CD4-positive, alpha-beta T cell treated with Interleukin-2 at 100 ng/mL for 4 hours (primary cell): ENCODE measurements at regions not wholly inside any gene's neighbourhood (a gene's known extent, or its start where the extent isn't known, plus 50 kb on each side); places are given as distances from the start of the nearest gene placed in this dataset.

ENCODE experiments used
- DNase-seq: peaks from one replicate; pipeline ENCODE4 v3.0.0-alpha.2; 2020; ENCODE audit warnings: low spot score

GRCh38 chr1:87720561-87720960, 391.9 kb downstream of the LMO4 start:
- no peak for DNase-seq

DNA sequence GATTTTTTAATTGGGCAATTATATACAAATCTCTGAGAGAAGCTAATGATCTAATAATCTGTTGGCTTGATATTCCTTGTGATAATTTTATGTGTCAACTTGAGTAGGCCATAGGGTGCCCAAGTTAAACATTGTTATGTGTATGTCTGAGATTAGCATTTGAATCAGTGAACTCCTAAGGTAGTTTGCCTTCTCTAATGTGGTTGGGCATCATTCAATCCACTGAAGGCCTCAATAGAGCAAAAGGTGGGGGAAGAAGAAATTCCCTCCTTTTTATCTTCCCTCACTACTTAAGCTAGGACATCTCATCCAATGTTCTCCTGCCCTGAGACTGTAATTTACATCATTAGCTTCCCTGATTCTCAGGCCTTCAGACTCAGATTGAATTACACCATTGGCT, 394.5 kb downstream of the LMO4 start:
- no peak for DNase-seq

DNA sequence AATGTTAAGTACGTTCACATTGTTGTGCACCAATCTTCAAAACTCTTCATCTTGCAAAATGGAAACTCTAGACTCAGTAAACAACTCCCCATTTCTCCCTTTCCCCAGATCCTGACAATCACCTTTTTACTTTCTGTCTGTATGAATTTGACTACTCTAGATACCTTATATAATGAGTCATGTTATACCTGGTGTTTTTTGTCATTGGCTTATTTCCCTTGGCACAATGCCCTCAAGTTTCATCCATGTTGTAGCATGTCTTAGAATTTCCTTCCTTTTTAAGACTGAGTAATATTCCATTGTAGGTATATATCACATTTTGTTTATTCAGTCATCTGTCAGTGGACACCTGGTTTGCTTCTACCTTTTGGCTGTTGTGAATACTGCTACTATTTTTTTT, 399.5 kb downstream of the LMO4 start:
- no peak for DNase-seq

- DNase-seq, result no peak
Observed at GRCh38 chr1:87730274-87731216, 401.9 kb downstream of the LMO4 start.

GRCh38 chr1:87733386-87733785, 404.7 kb downstream of the LMO4 start:
- DNase-seq, result no peak

DNA sequence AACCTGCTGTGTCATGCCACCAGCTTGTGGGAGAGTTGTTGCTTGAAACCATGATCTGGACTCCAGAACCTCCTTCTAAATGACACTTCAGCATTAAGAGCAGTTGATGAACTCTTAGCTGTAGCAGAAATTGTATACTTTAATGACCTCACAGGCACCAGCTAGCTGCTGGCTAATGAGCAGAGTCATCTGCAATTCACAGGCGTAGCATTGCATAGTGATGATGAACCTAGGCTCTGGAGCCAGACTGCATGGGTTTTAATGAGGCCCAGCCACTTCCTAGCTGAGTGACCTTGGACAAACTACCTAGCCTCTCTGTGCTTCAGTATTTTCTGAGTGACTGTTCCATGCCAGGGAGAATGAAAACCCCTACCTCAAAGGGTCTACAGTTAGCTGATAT, 407.1 kb downstream of the LMO4 start:
- no peak for DNase-seq

- DNase-seq, result no peak
Observed at GRCh38 chr1:87739141-87739540, 410.5 kb downstream of the LMO4 start.

DNA sequence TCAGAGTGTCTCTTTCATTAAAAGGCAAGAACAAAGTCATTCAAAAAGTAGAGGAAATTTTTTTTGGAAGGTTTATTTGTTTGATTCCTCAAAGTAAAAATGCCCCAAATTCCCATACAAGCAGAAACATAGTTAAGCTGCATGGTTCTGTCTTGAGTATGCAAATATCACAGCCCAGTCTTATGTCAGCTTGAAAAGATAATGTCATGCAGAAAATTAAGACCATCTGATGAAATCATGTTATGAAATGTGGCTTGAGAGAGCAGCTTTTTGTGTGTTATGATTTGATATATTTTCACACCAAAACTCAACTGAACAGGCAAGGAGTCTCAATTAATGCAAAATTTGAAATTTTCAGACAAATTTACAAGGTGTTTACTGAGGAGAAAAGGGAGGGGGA, 411.0 kb downstream of the LMO4 start:
- no peak for DNase-seq

- DNase-seq, result no peak
Observed at GRCh38 chr1:87743256-87743655, 414.6 kb downstream of the LMO4 start.

DNA sequence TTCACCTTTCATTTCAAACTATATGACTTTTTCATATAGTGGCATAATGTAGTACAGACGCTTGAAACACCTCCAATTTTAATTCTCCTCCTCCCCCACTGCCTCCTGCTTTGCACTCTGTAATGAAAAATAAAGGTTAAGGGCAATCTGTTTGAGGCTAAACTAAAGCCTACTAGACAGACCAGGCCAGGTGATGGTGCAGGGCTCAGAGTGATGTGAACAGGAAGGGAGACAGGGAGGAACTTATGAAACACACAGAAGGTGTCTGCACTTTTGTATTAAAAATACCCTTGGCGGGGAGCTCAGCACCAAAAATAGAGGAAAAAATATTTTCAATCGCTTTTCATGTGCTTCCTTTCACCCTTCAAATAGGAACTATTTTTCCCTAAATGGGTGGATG, 415.4 kb downstream of the LMO4 start:
- no peak for DNase-seq

DNA sequence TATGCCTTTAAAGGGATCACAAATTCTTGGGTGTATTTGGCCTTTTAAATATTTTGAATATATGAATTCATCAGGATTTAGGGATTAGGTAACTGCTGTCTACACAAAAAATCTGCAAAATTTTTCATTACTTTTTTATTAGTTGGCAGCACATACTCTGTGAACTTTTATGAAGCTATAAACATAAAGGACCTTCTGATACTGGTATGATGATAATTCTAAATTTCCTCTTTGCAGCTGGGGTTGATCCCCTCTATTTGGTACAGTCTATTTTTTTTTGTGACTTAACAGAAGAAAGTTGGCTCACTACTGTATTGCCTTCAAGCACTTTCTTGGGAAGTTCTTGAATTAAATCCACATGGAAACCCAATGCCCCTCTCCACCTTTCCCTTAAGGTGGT, 416.1 kb downstream of the LMO4 start:
- no peak for DNase-seq

DNA sequence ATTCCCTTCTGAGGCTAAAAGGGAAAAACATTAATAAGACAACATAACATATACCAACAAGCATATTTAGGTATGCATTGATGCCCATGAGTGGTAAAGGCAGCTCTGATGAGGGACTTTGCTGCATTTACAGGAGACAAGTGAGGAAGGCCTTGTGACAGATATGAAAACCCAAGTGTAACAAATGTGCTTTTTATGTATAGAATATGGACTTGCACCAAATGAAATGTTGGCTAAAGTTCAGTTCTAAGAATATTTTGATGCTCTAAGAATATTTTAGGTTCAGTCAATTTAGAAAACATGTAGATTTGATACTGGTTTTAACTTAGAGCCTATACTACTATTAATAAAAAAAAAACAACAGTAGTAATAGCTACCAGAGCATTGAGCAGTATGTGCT, 424.7 kb downstream of the LMO4 start:
- no peak for DNase-seq

DNA sequence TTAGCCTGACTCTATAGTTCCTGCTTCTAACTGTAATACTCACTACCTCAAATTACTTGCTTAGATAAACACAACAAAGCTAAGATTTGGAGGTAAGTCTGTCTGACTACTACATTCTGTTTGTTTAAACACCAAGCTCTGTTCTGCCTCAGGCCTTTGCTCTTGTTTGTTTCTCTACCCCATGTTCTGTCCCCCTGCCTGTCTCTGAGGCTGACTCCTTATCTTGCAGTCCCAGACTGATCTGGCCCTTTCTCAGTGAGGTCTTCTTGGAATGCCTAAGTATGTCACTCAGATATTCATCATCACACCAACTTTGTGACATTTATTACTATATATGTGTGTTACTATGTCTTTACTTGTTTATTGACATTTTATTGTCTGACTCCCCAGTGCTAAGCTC, 425.5 kb downstream of the LMO4 start:
- no peak for DNase-seq

DNA sequence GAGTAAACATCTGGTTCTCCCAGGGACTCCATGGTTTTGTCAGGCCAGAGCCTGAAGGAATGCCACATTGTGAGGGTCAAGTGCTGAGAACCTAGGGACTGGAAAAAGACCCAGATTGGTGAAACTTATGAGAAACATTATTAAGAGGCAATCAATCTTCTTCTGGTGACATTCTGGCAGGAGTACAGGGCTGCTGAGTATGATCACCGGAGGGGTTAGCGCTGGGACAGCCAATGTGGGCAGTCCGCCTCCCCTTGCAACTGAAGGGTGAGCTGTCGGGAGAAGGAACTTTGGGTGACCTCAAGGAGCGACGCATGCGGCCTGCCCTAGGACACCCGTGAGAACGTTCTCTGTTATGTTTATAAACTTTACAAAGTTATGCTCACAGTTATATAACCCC, 429.0 kb downstream of the LMO4 start:
- DNase-seq, result no peak

DNA sequence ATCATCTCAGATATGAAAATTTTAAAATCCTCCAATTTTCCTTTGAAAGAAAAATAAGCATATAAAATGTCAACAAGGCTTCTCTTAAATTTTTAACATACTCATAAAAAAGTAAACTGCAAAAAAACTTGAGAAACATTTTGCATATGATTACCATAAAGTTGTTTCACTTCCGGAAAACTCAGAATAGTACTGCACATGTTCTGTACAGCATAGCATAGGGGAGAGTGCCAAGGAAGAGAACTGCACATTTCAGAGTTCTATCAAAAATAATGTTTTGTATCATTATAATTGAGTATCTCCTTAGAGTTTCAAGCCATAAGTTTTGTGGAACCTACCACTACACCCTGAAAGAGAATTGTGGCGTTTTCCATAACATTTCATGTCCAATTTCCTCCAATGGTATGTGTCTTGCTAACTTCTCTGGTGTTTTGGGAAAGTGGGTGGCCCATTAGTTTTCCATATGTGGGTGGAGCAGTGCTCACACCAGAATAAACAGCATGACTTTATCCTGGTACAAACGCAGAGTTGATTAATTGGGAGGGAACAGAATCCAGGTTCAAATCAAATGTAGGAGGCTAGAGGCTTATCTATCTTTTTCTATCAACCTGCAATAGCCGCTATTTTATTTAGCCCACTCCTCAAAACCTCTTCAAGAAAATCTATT, 430.9 kb downstream of the LMO4 start:
- no peak for DNase-seq

DNA sequence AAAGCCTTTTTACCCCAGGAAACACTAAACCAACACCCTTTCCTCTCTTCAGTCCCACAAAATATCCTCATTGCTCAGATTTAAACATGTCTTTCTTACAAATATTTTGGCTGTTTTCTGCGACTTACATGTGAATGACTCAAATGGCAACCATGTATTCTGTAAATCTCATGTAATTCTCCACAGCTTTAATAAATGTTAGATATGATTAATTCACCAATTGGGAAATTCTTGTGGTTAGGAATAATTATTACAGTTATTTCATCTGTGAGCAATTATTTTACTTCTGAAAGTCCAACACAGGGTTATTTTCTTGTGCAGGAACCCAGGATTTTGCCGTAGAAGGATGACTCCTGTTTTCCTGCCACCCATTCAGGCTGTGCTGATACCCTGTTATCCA, 431.5 kb downstream of the LMO4 start:
- no peak for DNase-seq

DNA sequence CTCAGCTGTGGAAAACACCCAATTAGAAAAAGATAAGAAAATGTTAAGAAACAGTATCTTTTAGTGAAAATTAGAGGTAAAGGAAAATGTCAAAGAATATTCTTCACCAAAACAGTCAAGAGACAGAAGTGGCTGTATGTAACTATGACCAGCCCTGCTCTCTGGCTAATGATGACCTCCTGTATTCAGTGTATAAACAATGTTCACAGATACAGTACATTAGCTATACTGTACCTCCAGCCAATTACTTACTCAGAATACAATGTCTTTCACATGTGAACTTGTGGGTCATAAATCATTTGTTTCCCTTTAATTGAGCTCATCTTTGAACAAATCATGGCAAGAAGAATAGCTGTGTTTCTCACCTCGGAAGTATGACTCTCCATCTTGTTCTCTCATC, 432.0 kb downstream of the LMO4 start:
- DNase-seq, result no peak

GRCh38 chr1:87763483-87763882, 434.8 kb downstream of the LMO4 start:
- DNase-seq, result no peak

- no peak for DNase-seq
Observed at GRCh38 chr1:87765057-87765680, 436.5 kb downstream of the LMO4 start.

- no peak for DNase-seq
Observed at GRCh38 chr1:87765681-87766070, 437.0 kb downstream of the LMO4 start.

DNA sequence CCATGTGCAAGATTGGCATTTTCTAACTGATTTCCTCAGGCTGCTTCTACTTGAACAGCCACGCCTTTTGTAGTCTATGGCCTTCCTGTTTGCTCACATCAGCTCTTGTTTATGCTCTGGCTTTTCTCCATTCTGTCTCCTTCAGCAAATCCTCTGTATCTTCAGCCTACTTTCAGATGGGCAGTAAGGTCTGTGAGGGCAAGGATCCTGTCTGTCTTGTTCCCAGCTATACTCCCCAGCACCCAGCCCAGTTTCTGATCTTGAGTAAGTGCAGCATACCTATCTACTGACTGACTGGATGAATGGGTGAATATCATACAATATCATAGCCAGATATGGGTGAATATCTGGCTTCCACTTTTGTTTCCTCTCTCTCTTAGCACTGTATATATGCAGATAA, 438.1 kb downstream of the LMO4 start:
- DNase-seq, result no peak

- no peak for DNase-seq
Observed at GRCh38 chr1:87778896-87779295, 450.2 kb downstream of the LMO4 start.

GRCh38 chr1:87781554-87781953, 452.9 kb downstream of the LMO4 start:
- no peak for DNase-seq
